Osteocyte (in vitro differentiated cells): ENCODE measurements at regions not wholly inside any gene's neighbourhood (a gene's known extent, or its start where the extent isn't known, plus 50 kb on each side); places are given as distances from the start of the nearest gene placed in this dataset.

Experiments
- DNase-seq: peaks from one replicate; pipeline ENCODE4 v3.0.0; 2021; ENCODE audit warnings: mixed read lengths; ENCODE audit not compliant: unreplicated experiment; ENCODE audit errors: extremely low spot score
- H3K27ac Mint-ChIP-seq: one replicate; pipeline ENCODE4 v1.8.0; 2021; ENCODE audit warnings: mild to moderate bottlenecking, mixed read lengths; ENCODE audit not compliant: unreplicated experiment
- H3K27me3 Mint-ChIP-seq: one replicate; pipeline ENCODE4 v1.8.0; 2021; ENCODE audit warnings: mixed read lengths; ENCODE audit not compliant: unreplicated experiment
- H3K36me3 Mint-ChIP-seq: one replicate; pipeline ENCODE4 v1.8.0; 2021; ENCODE audit warnings: mixed read lengths; ENCODE audit not compliant: unreplicated experiment
- H3K4me1 Mint-ChIP-seq: one replicate; pipeline ENCODE4 v1.8.0; 2021; ENCODE audit warnings: mixed read lengths; ENCODE audit not compliant: unreplicated experiment
- H3K4me3 Mint-ChIP-seq: one replicate; pipeline ENCODE4 v1.8.0; 2021; ENCODE audit warnings: mild to moderate bottlenecking, moderate library complexity, mixed read lengths; ENCODE audit not compliant: unreplicated experiment
- H3K9me3 Mint-ChIP-seq: one replicate; pipeline ENCODE4 v1.8.0; 2021; ENCODE audit warnings: mixed read lengths; ENCODE audit not compliant: unreplicated experiment
- TF ChIP-seq, protein P1 (sequence below): fragments of 200-600 bp; sonication (generic); IDR thresholded peaks from 2 replicates; pipeline ENCODE4 v1.5.0; 2021; ENCODE audit warnings: antibody characterized with exemption, mild to moderate bottlenecking, moderate library complexity

- H3K27me3 Mint-ChIP-seq = peaks cover 39% of the 10 kb centered on the region
- no peak overlapping the region for H3K27ac Mint-ChIP-seq
- no peak for DNase-seq
- peaks cover 4% of the 10 kb centered on the region for H3K4me1 Mint-ChIP-seq
- TF ChIP-seq, protein P1, sequence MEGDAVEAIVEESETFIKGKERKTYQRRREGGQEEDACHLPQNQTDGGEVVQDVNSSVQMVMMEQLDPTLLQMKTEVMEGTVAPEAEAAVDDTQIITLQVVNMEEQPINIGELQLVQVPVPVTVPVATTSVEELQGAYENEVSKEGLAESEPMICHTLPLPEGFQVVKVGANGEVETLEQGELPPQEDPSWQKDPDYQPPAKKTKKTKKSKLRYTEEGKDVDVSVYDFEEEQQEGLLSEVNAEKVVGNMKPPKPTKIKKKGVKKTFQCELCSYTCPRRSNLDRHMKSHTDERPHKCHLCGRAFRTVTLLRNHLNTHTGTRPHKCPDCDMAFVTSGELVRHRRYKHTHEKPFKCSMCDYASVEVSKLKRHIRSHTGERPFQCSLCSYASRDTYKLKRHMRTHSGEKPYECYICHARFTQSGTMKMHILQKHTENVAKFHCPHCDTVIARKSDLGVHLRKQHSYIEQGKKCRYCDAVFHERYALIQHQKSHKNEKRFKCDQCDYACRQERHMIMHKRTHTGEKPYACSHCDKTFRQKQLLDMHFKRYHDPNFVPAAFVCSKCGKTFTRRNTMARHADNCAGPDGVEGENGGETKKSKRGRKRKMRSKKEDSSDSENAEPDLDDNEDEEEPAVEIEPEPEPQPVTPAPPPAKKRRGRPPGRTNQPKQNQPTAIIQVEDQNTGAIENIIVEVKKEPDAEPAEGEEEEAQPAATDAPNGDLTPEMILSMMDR = no peak
- no peaks in the 10 kb centered on the region for H3K9me3 Mint-ChIP-seq
- no peaks in the 10 kb centered on the region for H3K36me3 Mint-ChIP-seq
- H3K4me3 Mint-ChIP-seq = no peak overlapping the region
Observed at GRCh38 chr11:69906453-69906907, 87.3 kb upstream of the FGF3 start.

DNA sequence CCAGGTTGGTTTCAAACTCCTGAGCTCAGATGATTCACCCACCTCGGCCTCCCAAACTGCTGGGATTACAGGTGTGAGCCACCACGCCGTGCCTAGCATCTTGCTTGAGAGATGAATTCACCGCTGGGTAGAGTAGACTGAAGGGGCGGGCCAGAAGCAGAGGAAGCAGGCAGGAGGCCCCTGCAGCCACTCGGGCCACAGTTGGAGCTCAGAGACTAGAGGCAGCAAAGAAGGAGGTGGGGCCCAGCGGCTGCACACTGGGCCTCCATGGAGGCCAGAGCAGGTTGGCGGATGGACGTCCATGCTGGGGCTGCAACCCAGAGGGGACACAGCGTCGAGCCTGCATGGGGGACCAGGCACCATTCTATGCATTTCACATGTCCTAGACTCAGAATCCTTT lies 88.4 kb upstream of the FGF3 start:
- no peaks in the 10 kb centered on the region for H3K9me3 Mint-ChIP-seq
- H3K27ac Mint-ChIP-seq = no peak overlapping the region
- H3K36me3 Mint-ChIP-seq = no peaks in the 10 kb centered on the region
- TF ChIP-seq, protein P1 = no peak
- DNase-seq = no peak
- H3K4me3 Mint-ChIP-seq = no peak overlapping the region
- H3K4me1 Mint-ChIP-seq = peaks cover 4% of the 10 kb centered on the region
- peaks cover 39% of the 10 kb centered on the region for H3K27me3 Mint-ChIP-seq

DNA sequence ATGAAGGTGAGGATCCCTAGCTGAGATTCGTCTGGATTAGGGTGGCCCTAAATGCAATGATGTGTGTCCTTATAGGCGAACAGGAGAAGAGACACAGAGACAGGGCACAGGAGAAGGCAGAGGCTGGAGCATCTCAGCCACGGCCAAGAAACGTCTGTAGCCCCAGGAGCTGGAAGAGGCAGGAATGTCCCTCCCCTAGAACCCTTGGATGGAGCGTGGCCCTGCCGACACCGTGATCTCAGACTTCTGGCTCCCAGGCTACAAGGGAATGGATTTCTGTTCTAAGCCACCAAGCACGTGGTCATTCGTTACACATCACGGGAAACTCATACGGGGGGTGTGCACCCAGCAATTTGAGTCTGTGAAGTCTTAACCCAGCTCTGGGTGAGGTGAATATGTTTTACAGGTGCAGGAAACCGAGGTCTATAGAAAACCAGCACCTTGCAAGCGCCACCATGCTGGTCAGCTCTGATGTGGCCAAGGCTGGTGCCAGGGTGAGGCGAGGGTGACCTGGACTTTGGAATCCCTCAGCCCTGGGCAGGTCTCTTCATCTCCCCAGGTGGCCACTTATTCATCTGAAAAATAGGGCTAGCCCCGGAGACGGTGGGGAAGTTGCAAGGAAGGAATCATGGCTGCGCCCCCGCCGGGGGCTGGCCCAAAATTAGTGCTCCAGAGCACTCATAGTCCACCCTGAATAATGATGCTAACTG lies 89.5 kb upstream of the FGF3 start:
- Mint-ChIP-seq H3K36me3 (no peaks in the 10 kb centered on the region), H3K27ac (no peak overlapping the region), H3K4me3 (no peak overlapping the region), H3K9me3 (no peaks in the 10 kb centered on the region), H3K4me1 (peaks cover 4% of the 10 kb centered on the region), H3K27me3 (peaks cover 33% of the 10 kb centered on the region)
- TF ChIP-seq, protein P1 = no peak
- no peak for DNase-seq

DNA sequence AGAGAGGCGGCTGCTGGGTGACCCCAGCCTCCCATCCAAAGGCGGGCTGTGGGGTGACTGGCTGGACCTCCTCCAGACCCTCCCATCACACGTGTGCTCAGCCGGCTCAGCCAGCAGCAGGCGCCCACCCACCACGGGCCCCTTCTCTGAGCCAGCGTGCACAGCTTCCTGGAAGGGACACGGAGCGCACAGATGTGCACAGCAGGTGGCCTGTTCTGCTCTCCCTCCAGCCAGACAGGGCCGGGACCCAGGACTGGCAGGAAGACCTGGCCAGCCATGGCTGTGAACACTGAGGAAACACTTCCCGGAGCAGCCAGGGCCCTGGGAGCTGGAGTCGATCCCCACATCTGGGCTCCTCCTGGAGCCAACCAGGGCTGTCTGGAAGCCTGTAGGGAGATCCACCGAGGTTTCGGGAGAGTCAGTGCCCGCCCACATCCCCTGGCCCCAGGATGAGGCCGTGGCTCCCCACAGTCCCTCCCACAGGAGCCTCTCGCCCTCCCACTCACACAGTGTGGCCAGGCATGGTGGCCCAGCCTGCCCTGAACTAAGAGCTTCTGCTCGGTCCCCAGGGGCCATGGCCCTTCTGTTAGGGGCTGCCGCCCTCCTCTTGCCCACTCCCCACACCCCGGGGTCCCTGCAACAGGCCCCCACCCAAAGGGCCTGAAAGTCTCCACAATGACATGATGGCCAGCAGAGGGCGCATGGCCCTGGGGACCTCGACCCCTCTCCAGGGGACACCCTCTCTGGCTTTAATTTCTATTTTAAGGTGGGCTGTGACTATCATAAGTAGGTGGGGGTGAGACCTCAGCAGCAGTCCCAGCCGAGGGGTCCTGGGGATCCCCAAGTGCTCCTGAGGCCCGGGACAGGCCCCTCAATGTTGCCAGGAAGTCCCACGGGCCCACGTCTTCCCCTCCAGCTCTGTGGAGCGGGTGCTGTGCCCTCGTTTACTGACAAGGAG lies 90.6 kb upstream of the FGF3 start:
- Mint-ChIP-seq H3K27me3 (peaks cover 26% of the 10 kb centered on the region), H3K9me3 (no peaks in the 10 kb centered on the region), H3K4me3 (no peak overlapping the region), H3K4me1 (peaks cover 4% of the 10 kb centered on the region), H3K27ac (no peak overlapping the region), H3K36me3 (no peaks in the 10 kb centered on the region)
- no peak for DNase-seq
- TF ChIP-seq, protein P1 = peak; percentile 67
